GM20000 (cell line): ENCODE measurements at regions not wholly inside any gene's neighbourhood (a gene's known extent, or its start where the extent isn't known, plus 50 kb on each side); places are given as distances from the start of the nearest gene placed in this dataset.

Source experiments
- DNase-seq: peaks from one replicate; pipeline ENCODE4 v3.0.0; 2012; ENCODE audit warnings: low spot score
- TF ChIP-seq, protein P1 (sequence below): IDR thresholded peaks from 2 replicates; pipeline ENCODE4 v1.5.1; 2012; ENCODE audit warnings: mild to moderate bottlenecking, control low read depth; ENCODE audit errors: extremely low read depth, missing control alignments

- DNase-seq: no peak
- TF ChIP-seq, protein P1, sequence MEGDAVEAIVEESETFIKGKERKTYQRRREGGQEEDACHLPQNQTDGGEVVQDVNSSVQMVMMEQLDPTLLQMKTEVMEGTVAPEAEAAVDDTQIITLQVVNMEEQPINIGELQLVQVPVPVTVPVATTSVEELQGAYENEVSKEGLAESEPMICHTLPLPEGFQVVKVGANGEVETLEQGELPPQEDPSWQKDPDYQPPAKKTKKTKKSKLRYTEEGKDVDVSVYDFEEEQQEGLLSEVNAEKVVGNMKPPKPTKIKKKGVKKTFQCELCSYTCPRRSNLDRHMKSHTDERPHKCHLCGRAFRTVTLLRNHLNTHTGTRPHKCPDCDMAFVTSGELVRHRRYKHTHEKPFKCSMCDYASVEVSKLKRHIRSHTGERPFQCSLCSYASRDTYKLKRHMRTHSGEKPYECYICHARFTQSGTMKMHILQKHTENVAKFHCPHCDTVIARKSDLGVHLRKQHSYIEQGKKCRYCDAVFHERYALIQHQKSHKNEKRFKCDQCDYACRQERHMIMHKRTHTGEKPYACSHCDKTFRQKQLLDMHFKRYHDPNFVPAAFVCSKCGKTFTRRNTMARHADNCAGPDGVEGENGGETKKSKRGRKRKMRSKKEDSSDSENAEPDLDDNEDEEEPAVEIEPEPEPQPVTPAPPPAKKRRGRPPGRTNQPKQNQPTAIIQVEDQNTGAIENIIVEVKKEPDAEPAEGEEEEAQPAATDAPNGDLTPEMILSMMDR: no peak
Observed at GRCh38 chr4:96170198-96170597, 330.3 kb downstream of the PDHA2 start.

GRCh38 chr4:96173756-96174155 lies 333.9 kb downstream of the PDHA2 start:
- TF ChIP-seq, protein P1: no peak
- no peak for DNase-seq

GRCh38 chr4:96175871-96176270 lies 336.0 kb downstream of the PDHA2 start:
- DNase-seq: no peak
- TF ChIP-seq, protein P1: no peak

DNA sequence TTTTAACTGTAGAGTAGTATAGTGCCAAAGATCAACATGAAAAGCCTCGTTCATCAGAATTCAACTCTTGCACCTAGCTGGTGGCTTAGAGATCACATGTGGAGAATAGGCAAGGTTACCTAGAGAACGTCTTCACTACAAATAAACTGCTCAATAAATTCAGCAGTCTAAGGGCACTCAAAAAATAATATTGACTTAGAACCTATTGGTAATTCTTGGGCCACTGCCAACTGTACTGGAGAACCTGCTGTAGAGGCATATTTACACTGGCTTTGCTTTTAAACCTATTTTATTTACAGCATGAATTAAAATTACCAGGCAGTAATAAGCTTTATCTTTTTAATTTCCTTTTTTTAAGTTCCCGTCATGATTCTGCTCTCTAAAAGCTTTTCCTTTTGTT lies 343.7 kb downstream of the PDHA2 start:
- TF ChIP-seq, protein P1: no peak
- no peak for DNase-seq

- DNase-seq: no peak
- TF ChIP-seq, protein P1: no peak
Observed at GRCh38 chr4:96186593-96186992, 346.7 kb downstream of the PDHA2 start.

- DNase-seq: no peak
- TF ChIP-seq, protein P1: no peak
Observed at GRCh38 chr4:96189761-96190160, 349.9 kb downstream of the PDHA2 start.

DNA sequence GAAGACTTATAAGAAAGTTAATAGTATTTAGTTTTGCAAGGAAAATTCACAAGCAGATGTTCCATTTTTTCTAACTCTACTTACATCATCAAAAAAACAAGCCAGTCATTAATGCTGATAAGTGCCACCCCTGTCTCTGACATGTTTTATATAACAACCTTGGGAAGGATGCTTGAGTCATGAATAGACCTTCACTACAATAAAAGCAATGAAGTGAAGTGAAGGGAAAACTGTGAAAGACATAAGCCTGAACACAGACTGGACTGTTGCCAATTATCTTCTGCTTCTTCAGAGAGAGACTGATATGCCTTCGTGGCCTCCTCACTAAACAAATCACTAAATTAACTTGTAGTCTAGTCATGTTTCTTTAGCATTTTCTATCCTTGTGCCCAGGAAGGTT lies 353.2 kb downstream of the PDHA2 start:
- TF ChIP-seq, protein P1: no peak
- DNase-seq: no peak
